Keratinocyte (primary cell): ENCODE measurements at regions not wholly inside any gene's neighbourhood (a gene's known extent, or its start where the extent isn't known, plus 50 kb on each side); places are given as distances from the start of the nearest gene placed in this dataset.

Experiments
- DNase-seq: peaks from one replicate; pipeline ENCODE4 v3.0.0-alpha.2; 2011; ENCODE audit warnings: low read depth, missing footprints, low spot score
- FAIRE-seq: peaks from 2 replicates; lab custom pipeline; 2011; peaks lifted over from hg19 to GRCh38; lab: Jason Lieb, UNC
- H2AFZ ChIP-seq: 2 replicates; pipeline ENCODE4 v1.6.0; 2012; ENCODE audit warnings: low read length, control low read depth, inconsistent platforms; ENCODE audit not compliant: control insufficient read depth
- H3K27ac ChIP-seq: 2 replicates; pipeline ENCODE4 v1.5.1; 2011; ENCODE audit warnings: low read length; ENCODE audit not compliant: control insufficient read depth, insufficient read depth
- H3K27me3 ChIP-seq: 3 replicates; pipeline ENCODE4 v1.6.0; 2011; ENCODE audit warnings: low read length; ENCODE audit not compliant: control insufficient read depth, insufficient read depth; ENCODE audit errors: extremely low read depth
- H3K36me3 ChIP-seq, 2 experiments: 2 replicates in 1 of 2; 3 replicates in 1 of 2; pipeline ENCODE4 v1.5.1; 2011; ENCODE audit warnings: low read length in 2 of 2, mild to moderate bottlenecking in 1 of 2; ENCODE audit not compliant: control insufficient read depth in 2 of 2, insufficient read depth in 2 of 2; ENCODE audit errors: extremely low read depth in 1 of 2
- H3K4me1 ChIP-seq: 3 replicates; pipeline ENCODE4 v1.5.1; 2011; ENCODE audit warnings: low read length; ENCODE audit not compliant: control insufficient read depth, insufficient read depth; ENCODE audit errors: extremely low read depth
- H3K4me2 ChIP-seq: 3 replicates; pipeline ENCODE4 v1.6.0; 2011; ENCODE audit warnings: low read depth, low read length; ENCODE audit not compliant: control insufficient read depth, insufficient read depth; ENCODE audit errors: extremely low read depth
- H3K4me3 ChIP-seq, 3 experiments: fragments of 200-600 bp in 1 of 3; sonication (generic) in 1 of 3; 2 replicates in 2 of 3; 3 replicates in 1 of 3; pipeline ENCODE4 v1.5.1; 2011 to 2016; ENCODE audit warnings: low read length in 3 of 3, mild to moderate bottlenecking in 3 of 3, control low read depth in 2 of 3, inconsistent platforms in 1 of 3, low read depth in 1 of 3, mixed read lengths in 1 of 3, mixed run types in 1 of 3, moderate library complexity in 1 of 3; ENCODE audit not compliant: control insufficient read depth in 2 of 3, insufficient read depth in 2 of 3; ENCODE audit errors: extremely low read depth in 1 of 3
- H3K79me2 ChIP-seq: 2 replicates; pipeline ENCODE4 v1.6.0; 2012; ENCODE audit warnings: low read length; ENCODE audit not compliant: control insufficient read depth, insufficient read depth
- H3K9ac ChIP-seq: 3 replicates; pipeline ENCODE4 v1.6.0; 2011; ENCODE audit warnings: low read length; ENCODE audit not compliant: control insufficient read depth, insufficient read depth; ENCODE audit errors: extremely low read depth
- H3K9me1 ChIP-seq: 3 replicates; pipeline ENCODE4 v1.6.0; 2011; ENCODE audit warnings: low read length; ENCODE audit not compliant: control insufficient read depth, insufficient read depth; ENCODE audit errors: extremely low read depth
- H3K9me3 ChIP-seq: 2 replicates; pipeline ENCODE4 v1.5.1; 2012; ENCODE audit warnings: low read depth, low read length; ENCODE audit not compliant: control insufficient read depth
- H4K20me1 ChIP-seq: 3 replicates; pipeline ENCODE4 v1.6.0; 2011; ENCODE audit warnings: low read length; ENCODE audit not compliant: control insufficient read depth, insufficient read depth; ENCODE audit errors: extremely low read depth
- CTCF ChIP-seq, 3 experiments: IDR thresholded peaks in 1 of 3; conservative IDR thresholded peaks in 1 of 3; optimal IDR thresholded peaks in 1 of 3; 2 replicates in 2 of 3; 3 replicates in 1 of 3; pipeline versions ENCODE3 to v1.5.1; 2011; ENCODE audit warnings: low read length in 3 of 3, mild to moderate bottlenecking in 3 of 3, moderate library complexity in 2 of 3, control low read depth in 1 of 3, inconsistent platforms in 1 of 3; ENCODE audit not compliant: insufficient read depth in 2 of 3; ENCODE audit errors: extremely low read depth in 1 of 3
- EZH2 ChIP-seq: IDR thresholded peaks from one replicate; pipeline ENCODE4 v1.6.1; 2012; ENCODE audit warnings: inconsistent platforms, mild to moderate bottlenecking, low read length, moderate library complexity
- dilution Hi-C: fragments of 300-500 bp; cut with MboI; formaldehyde crosslinking; loops from one replicate; pipeline ENCODE4 v1.7.0; 2020; ENCODE audit warnings: low sequenced_read_pairs; ENCODE audit not compliant: extremely low pct_ligation_motif_present

GRCh38 chr13:19048381-19048780 lies 133.2 kb downstream of the TUBA3C start:
- H4K20me1 ChIP-seq, result no peaks in the 10 kb centered on the region
- no peak overlapping the region for H3K4me3 ChIP-seq
- dilution Hi-C loops, result no loop called here
- no peaks in the 10 kb centered on the region for H3K9me1 ChIP-seq
- H3K4me2 ChIP-seq, result no peak overlapping the region
- peaks cover 19% of the 10 kb centered on the region for H3K9me3 ChIP-seq
- DNase-seq, result no peak
- no peak for TF ChIP-seq CTCF (optimal IDR thresholded peaks at IDR 0.05 in 1 of 3, IDR thresholded peaks at IDR 0.05 in 1 of 3, conservative IDR thresholded peaks at IDR 0.05 in 1 of 3; ENCODE audit: extremely low read depth in 1 of 3, insufficient read depth in 2 of 3, low read length in 3 of 3)
- no peak for TF ChIP-seq EZH2
- no peak overlapping the region for H3K9ac ChIP-seq
- H3K27ac ChIP-seq, result no peak overlapping the region
- H3K4me1 ChIP-seq, result no peaks in the 10 kb centered on the region
- H3K27me3 ChIP-seq, result no peaks in the 10 kb centered on the region
- no peak overlapping the region for H2AFZ ChIP-seq
- H3K79me2 ChIP-seq, result no peaks in the 10 kb centered on the region
- FAIRE-seq, result no peak
- no peaks in the 10 kb centered on the region for H3K36me3 ChIP-seq

GRCh38 chr13:19023115-19023514 lies 158.5 kb downstream of the TUBA3C start:
- no peak overlapping the region for H3K4me3 ChIP-seq
- no peak overlapping the region for H3K9ac ChIP-seq
- no peaks in the 10 kb centered on the region for H3K4me1 ChIP-seq
- H3K4me2 ChIP-seq, result no peak overlapping the region
- H4K20me1 ChIP-seq, result no peaks in the 10 kb centered on the region
- peaks cover 2% of the 10 kb centered on the region for H3K9me3 ChIP-seq
- FAIRE-seq (no peak), DNase-seq (no peak)
- no peak for TF ChIP-seq CTCF (optimal IDR thresholded peaks at IDR 0.05 in 1 of 3, IDR thresholded peaks at IDR 0.05 in 1 of 3, conservative IDR thresholded peaks at IDR 0.05 in 1 of 3; ENCODE audit: extremely low read depth in 1 of 3, insufficient read depth in 2 of 3, low read length in 3 of 3)
- no peak for TF ChIP-seq EZH2
- H3K27me3 ChIP-seq, result no peaks in the 10 kb centered on the region
- H3K79me2 ChIP-seq, result no peaks in the 10 kb centered on the region
- no peak overlapping the region for H3K27ac ChIP-seq
- dilution Hi-C loops, result no loop called here
- no peaks in the 10 kb centered on the region for H3K36me3 ChIP-seq
- no peak overlapping the region for H2AFZ ChIP-seq
- no peaks in the 10 kb centered on the region for H3K9me1 ChIP-seq
